HG03575 (cell line): ENCODE measurements at regions not wholly inside any gene's neighbourhood (a gene's known extent, or its start where the extent isn't known, plus 50 kb on each side); places are given as distances from the start of the nearest gene placed in this dataset.

ENCODE experiments used
- ATAC-seq: cut with Tn5 transposase; IDR thresholded peaks from one replicate; pipeline ENCODE4 v1.9.1; 2021; ENCODE audit not compliant: unreplicated experiment, insufficient number of reproducible peaks, low FRiP score; ENCODE audit errors: extremely low read depth

- ATAC-seq = no peak
Observed at GRCh38 chr21:39107739-39108138, 75.5 kb downstream of the PSMG1 start.

DNA sequence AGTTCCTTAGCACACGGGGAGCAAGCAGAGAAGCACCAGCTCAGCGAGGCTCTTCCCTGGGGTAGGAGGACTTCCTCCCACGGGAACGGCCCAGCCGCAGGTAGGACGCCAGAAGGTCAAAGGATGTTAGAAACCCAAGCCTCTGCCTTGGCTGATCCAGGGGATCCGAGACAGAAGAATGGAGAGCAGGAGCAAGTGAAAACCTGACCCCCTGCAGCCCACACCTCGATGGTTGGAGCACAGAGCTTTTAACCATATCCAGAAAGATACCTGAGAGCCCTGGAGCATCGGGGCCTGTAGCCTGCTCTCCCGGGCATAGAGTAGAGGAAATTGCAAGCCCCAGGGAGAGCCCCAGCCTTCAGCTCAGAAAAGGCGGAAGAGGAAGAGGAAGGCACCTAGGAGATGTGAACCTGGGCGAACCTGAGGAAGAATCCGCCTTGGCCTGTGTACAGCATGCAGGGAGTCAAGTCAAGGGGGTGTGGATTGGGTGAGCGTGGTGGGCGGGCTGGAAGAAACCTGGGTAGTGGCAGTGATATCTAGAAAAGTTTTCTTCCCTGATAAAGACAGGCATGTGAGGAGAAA is 76.3 kb downstream of the PSMG1 start:
- ATAC-seq = no peak

DNA sequence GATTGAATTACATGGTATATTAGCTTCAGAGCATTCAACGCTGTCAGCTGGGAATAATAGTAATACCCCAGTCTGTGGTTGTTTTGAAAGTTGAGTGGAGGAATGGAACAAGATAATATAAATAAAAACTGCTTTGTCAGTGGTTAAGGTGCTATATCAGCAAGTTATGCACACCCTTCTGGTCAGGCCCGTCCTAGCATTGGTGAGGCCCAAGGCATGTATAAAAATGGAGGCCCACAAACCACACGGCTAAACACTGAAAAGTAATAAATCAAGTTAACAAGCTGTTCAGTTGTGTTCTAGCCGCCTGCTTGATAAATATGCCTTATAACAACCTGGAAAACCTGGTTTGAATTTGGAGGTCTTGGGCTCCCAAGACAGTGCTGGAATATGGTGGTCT is 77.4 kb downstream of the PSMG1 start:
- no peak for ATAC-seq

- no peak for ATAC-seq
Observed at GRCh38 chr21:39105341-39105765, 77.9 kb downstream of the PSMG1 start.

- no peak for ATAC-seq
Observed at GRCh38 chr21:39104911-39105310, 78.3 kb downstream of the PSMG1 start.

GRCh38 chr21:39103689-39104088 is 79.6 kb downstream of the PSMG1 start:
- ATAC-seq = no peak

DNA sequence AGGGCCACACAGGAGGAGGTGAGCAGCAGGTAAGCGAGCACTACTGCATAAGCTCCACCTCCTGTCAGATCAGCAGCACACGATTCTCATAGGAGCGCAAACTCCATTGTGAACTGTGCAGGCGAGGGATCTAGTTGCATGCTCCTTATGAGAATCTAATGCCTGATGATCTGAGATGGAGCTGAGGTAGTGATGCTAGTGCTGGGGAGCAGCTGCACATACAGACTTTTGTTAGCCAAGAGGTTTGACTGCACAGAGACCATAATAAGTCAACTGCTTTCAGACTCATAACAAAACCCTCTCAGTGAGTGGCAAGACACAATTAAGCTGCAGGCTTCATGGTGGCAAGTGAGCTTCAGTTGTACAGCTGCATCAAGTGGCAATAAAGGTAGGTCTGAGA is 83.4 kb downstream of the PSMG1 start:
- no peak for ATAC-seq

DNA sequence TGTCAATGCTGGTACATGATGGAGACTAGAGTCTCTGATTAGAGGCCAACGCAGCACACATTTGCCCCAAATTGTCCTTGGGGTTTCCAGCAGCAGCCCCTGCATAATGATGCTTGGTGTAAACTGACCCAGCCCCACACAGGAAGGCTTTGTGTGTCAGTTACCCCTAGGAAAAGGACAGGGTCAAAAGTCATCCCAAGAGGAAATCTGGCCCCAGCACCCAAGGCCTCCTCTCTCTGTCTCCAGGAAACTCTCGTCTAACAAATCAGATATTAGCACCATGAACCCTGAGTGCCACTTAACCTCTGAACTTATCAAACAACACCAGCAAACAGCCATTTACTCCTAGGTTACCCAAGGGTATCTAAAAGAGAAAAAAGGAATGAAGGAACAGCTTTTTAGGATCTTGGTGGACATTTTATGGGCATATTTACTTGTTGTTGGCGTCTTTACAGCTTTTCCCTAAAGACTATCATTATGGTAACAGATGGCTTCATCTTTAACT is 84.5 kb downstream of the PSMG1 start:
- no peak for ATAC-seq

DNA sequence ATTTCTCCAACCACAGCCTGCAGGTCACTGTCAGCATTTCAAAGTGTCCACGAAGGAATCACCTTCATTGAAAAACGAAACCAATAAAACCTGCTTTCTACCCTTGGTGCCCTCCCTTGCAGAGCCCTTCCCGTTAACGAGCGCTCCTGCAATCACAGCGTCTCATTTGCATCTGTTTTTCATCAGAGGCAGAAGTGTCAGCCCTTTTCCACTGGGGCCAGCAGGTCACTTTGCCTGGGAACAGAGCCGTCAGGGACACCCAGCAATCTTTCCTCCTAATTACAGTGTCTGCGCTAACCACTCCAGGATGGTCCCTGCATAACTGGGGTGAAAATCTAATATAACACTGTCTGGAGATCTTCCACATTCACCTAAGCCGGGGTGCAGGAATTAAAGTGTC is 85.3 kb downstream of the PSMG1 start:
- no peak for ATAC-seq

DNA sequence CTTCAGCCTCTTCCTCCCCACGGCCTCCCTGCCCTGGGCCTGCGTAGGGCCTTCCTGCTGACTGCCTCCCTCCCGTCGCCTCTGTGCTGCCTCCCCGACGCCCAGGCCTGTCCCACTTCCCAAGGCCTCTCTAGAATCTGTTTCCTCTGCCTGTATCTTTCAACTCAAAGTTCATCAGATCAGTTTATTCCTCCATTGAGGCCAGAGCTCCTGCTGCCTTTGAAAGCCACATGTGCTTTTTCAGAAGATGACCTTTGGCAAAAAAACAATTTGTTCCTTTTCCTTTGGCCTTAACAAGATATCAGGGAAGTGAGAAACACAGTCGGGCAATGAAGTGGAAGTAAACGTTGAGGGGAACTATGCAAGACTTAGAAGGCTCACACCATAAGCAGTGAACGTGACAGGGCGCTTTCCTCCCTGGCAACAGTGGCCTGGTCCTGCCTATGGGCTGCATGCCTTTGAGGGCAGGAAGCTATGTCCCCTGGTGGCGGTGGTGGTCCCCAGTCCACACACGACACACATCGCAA is 85.9 kb downstream of the PSMG1 start:
- ATAC-seq = no peak

DNA sequence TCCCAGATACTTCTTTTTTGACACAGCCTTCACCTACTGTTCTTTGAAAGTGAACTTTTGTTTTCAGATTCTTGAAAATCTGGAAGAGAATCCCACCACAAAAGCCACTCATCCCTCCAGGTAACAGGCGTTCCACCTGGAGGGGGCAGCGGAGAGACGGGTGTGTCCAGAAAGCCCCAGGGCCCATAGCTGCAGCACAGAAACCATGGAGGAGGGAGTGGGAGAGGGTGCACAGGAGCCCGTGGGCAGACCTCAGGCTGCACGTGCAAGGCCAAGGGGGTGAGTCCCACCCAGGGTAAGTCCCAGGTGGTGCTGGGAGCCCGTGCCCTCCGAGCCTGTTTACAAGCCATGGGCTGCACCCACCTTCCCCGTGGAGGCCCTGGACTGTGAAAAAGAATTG is 86.5 kb downstream of the PSMG1 start:
- ATAC-seq = no peak

- no peak for ATAC-seq
Observed at GRCh38 chr21:39095681-39096080, 87.6 kb downstream of the PSMG1 start.

DNA sequence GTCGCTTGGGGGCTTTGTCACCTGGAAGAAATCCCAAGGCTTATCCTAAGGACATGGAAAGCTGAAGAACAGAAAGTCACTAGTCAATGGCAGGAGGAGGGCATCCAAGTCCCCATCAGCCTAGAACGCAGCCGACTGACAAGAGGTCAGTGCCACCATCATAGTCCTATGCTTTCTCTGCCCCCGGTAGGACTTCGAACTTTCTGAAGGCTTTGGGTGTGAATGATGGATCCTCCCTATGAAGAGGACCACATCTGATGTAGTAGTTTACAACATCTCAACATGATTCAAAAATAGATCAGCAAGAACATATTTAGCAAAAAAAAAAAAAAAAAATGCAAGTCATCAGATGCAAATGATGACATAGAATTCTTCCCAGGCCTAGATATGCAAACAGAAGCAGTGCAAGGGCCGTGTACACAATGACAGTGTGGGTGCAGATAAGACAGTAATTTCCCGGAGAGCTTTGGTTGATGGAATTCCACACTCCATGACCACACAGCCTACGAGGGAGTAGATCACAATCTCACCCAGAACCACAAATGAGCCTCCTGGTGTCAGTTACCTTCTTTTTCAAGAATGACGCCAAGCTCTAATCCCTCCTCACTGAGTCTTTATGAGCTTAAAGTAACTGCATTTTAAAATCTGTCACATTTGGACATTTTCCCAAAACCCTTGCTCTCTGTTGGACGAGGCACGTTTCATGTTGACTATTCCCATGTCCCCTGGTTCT is 88.2 kb downstream of the PSMG1 start:
- no peak for ATAC-seq

DNA sequence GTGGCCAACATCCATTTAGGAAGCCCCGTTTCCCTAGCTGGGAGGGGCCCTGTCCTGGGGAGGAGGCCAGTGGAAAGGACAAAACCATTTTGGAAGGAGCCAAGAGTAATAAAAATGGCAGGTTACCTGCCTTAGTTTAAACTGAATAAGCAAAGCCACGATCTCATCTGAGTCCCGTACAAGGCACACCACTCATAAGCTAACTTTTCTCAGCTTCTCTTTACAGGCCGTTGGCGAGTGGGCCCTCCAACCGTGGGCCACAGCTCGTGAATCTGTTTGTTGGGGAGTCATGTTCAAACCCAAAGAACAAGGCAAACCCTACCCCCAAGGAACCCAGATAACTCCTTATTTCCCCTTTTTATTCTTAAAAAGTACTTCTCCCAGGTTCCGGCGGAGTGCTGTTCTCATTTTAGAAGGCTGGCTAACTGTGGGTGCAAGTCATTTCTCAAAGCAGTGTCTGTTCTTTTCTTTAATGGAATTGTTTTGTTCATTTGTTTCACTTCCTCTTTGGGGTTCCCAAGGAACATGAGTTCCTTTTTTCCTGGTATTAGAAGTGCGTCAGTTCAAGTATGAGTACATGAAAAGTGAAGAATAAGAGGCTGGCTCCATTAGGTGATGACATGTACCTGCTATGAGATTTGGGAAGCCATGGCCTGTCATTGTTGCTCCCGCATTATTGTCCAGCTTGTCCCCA is 89.0 kb downstream of the PSMG1 start:
- no peak for ATAC-seq

DNA sequence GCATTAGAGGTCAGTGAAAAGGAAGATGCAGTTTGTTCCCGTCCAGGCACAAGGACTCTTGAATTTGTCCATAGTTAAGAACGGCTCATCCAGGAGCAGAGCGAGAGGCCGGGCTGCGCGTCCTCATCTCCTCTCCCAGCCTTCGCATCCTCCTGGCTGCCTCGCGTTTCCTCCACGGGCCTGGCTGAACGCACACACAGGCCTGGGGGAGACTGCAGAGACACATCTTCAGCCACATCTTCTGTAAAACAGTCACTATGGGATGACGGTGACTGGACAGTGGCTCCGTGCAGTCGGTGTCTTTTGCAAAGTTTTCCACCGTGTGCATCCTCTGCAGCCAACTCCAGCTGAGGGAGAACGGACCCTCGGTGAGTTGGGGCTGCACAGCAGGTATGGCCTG is 89.7 kb downstream of the PSMG1 start:
- no peak for ATAC-seq

DNA sequence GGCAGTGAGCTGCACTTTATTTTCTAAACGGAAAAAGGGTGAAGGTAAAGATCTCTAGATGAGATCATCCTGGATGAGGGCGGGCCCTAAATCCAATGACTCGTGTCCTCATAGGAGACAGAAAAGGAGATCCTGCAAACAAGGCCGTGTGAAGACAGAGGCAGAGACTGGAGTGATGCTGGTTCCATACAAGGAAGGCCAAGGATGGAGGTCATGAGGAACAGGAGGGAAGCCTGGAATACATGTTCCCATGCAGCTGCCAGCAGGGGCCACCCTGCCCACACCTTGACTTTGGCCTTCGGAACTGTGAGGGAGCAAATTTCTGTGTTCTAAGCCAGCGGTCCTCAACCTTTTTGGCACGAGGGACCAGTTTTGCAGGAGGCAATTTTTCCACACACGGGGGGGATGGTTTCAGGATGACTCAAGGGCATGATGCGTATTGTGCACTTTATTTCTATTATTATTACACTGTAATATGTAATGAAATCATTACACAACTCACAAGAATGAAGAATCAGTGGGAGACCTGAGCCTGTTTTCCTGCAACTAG is 94.3 kb downstream of the PSMG1 start:
- no peak for ATAC-seq

DNA sequence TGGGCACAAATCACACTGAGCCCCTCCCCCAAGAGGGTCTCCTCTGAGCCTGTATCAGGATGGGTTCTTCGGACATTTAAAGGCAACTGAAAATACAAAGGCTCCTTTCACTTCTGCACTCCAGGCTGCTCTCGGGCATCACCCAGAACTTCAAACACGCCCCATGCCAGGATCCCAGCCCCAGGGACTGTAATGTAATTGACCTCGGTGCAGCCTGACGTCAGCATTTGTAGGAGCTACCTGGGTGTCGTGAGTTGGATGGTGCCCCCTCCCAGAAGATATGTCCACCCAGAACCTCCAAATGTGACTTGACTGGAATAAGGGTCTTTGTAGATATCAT is 95.2 kb downstream of the PSMG1 start:
- no peak for ATAC-seq

- ATAC-seq = no peak
Observed at GRCh38 chr21:39087238-39088030, 95.8 kb downstream of the PSMG1 start.

DNA sequence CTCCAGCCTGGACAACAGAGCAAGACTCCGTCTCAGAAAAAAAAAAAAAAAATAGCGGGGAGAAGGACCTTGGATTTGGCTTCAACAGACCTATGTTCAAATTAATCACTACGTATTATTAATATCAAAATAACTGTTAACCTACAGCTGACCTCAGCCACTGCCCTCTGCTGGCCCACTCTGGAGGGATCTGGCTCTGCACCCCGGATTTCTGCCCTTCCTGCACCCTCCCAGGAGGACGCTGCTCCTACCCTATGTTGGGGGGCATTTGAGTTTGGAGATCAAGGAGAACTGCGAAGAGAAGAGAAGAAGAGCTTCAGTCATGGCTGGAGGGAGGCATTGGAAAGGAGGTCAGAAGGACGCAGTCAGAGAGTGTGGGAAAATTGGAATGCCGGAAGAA is 96.7 kb downstream of the PSMG1 start:
- ATAC-seq = no peak
